B cell (primary cell): ENCODE measurements at regions not wholly inside any gene's neighbourhood (a gene's known extent, or its start where the extent isn't known, plus 50 kb on each side); places are given as distances from the start of the nearest gene placed in this dataset.

Experiments used
- ATAC-seq: fragments of 200-7000 bp; cut with Tn5 transposase; one replicate; pipeline ENCODE4 v1.10.0; 2021; ENCODE audit warnings: low read depth, mild to moderate bottlenecking, moderate number of reproducible peaks, moderate library complexity
- CTCF ChIA-PET: fragments of 350-600 bp; sonication (Branson Sonifier 250); formaldehyde crosslinking; loops from one replicate; lab custom pipeline; 2021; ENCODE audit warnings: antibody characterized with exemption, inconsistent platforms; lab: Charles Lee
- POLR2A ChIA-PET: fragments of 350-600 bp; sonication (Branson Sonifier 250); formaldehyde crosslinking; loops from one replicate; lab custom pipeline; 2021; ENCODE audit warnings: antibody characterized with exemption; lab: Charles Lee
- DNase-seq: peaks from one replicate; pipeline ENCODE4 v3.0.0; 2013
- H2AFZ ChIP-seq: 2 replicates; pipeline ENCODE4 v1.6.1; 2012; ENCODE audit warnings: mild to moderate bottlenecking, low read depth, low read length; ENCODE audit not compliant: insufficient read depth, poor library complexity, severe bottlenecking
- H3K27ac ChIP-seq, 2 donors: 1 replicate in 1 of 2; 2 replicates in 1 of 2; pipeline ENCODE4 v1.5.1; 2012 to 2013; ENCODE audit warnings: low read length in 2 of 2, mild to moderate bottlenecking in 2 of 2, moderate library complexity in 1 of 2
- H3K27me3 ChIP-seq, 4 experiments: fragments of 200-600 bp in 1 of 4; sonication (generic) in 1 of 4; replicated peaks in 1 of 4; 1 replicate in 2 of 4; 2 replicates in 2 of 4; pipeline versions ENCODE4 v1.6.1 to v1.7.0; 2013 to 2016; ENCODE audit warnings: low read length in 3 of 4, mild to moderate bottlenecking in 2 of 4, mixed read lengths in 1 of 4, moderate library complexity in 1 of 4; ENCODE audit not compliant: insufficient read depth in 4 of 4, control insufficient read depth in 3 of 4; ENCODE audit errors: control extremely low read depth in 1 of 4
- H3K36me3 ChIP-seq, 2 experiments: replicated peaks in 1 of 2; 1 replicate in 1 of 2; 2 replicates in 1 of 2; pipeline versions ENCODE4 v1.6.1 to v1.7.1; 2013; ENCODE audit warnings: low read length in 1 of 2; ENCODE audit not compliant: insufficient read depth in 2 of 2, control insufficient read depth in 1 of 2; ENCODE audit errors: control extremely low read depth in 1 of 2, extremely low read depth in 1 of 2
- H3K4me1 ChIP-seq, 2 donors: fragments of 200-600 bp in 1 of 2; sonication (generic) in 1 of 2; 1 replicate in 1 of 2; 2 replicates in 1 of 2; pipeline versions ENCODE4 v1.5.1 to v1.6.1; 2013 to 2017; ENCODE audit warnings: low read length in 2 of 2; ENCODE audit not compliant: control insufficient read depth in 2 of 2, insufficient read depth in 2 of 2
- H3K4me2 ChIP-seq: replicated peaks from 2 replicates; pipeline ENCODE3; 2012; ENCODE audit warnings: mild to moderate bottlenecking, low read depth, low read length; ENCODE audit not compliant: poor library complexity, severe bottlenecking
- H3K4me3 ChIP-seq, 5 experiments: fragments of 200-600 bp in 1 of 5; sonication (generic) in 1 of 5; 1 replicate in 3 of 5; 2 replicates in 2 of 5; pipeline versions ENCODE4 v1.5.1 to v1.7.0; 2011 to 2016; ENCODE audit warnings: low read length in 4 of 5, mild to moderate bottlenecking in 4 of 5, low read depth in 2 of 5, control low read depth in 1 of 5, moderate library complexity in 1 of 5; ENCODE audit not compliant: insufficient read depth in 1 of 5; ENCODE audit errors: control extremely low read depth in 1 of 5, extremely low read depth in 1 of 5
- H3K79me2 ChIP-seq: fragments of 200-600 bp; sonication (generic); one replicate; pipeline ENCODE4 v1.6.0; 2016; ENCODE audit warnings: low read length; ENCODE audit not compliant: control insufficient read depth, insufficient read depth
- H3K9ac ChIP-seq: fragments of 200-600 bp; sonication (generic); 2 replicates; pipeline ENCODE4 v1.6.1; 2017; ENCODE audit warnings: mild to moderate bottlenecking, low read length, moderate library complexity
- H3K9me3 ChIP-seq, 3 donors: one replicate each; pipeline versions ENCODE4 v1.6.1 to v1.7.1; 2013; ENCODE audit warnings: low read length in 2 of 3; ENCODE audit not compliant: control insufficient read depth in 2 of 3, insufficient read depth in 1 of 3; ENCODE audit errors: control extremely low read depth in 1 of 3
- H4K20me1 ChIP-seq: 2 replicates; pipeline ENCODE4 v1.6.0; 2012; ENCODE audit warnings: mild to moderate bottlenecking, low read length; ENCODE audit not compliant: insufficient read depth, control insufficient read depth, poor library complexity, severe bottlenecking
- H3K27ac Mint-ChIP-seq: one replicate; pipeline ENCODE4 v1.8.0; 2021; ENCODE audit warnings: mixed read lengths
- H3K27me3 Mint-ChIP-seq: one replicate; pipeline ENCODE4 v1.8.0; 2021; ENCODE audit warnings: mixed read lengths
- H3K4me1 Mint-ChIP-seq: one replicate; pipeline ENCODE4 v1.8.0; 2021; ENCODE audit warnings: mixed read lengths
- H3K4me3 Mint-ChIP-seq: one replicate; pipeline ENCODE4 v1.8.0; 2021; ENCODE audit warnings: mixed read lengths
- H3K9me3 Mint-ChIP-seq: one replicate; pipeline ENCODE4 v1.8.0; 2022; ENCODE audit warnings: mixed read lengths; ENCODE audit not compliant: insufficient read depth
- EZH2 ChIP-seq: IDR thresholded peaks from 2 replicates; pipeline ENCODE4 v1.6.1; 2012; ENCODE audit warnings: borderline replicate concordance, low read depth, mild to moderate bottlenecking, moderate library complexity, low read length; ENCODE audit not compliant: insufficient read depth, poor library complexity, severe bottlenecking
- WGBS: methylation state at CpG from one replicate; pipeline ENCODE4 v1.1.5; 2013; ENCODE audit warnings: missing lambda C conversion rate; ENCODE audit not compliant: insufficient coverage; 5-methylcytosine and 5-hydroxymethylcytosine counted together
- intact Hi-C: fragments of 100-400 bp; cut with micrococcal nuclease; formaldehyde crosslinking; loops from one replicate; pipeline ENCODE4 v1.10.0; 2022
- TF ChIP-seq, protein P1 (sequence below): fragments of 200-600 bp; IDR thresholded peaks from one replicate; pipeline ENCODE4 v1.8.0; 2022; ENCODE audit warnings: antibody characterized with exemption, mild to moderate bottlenecking

DNA sequence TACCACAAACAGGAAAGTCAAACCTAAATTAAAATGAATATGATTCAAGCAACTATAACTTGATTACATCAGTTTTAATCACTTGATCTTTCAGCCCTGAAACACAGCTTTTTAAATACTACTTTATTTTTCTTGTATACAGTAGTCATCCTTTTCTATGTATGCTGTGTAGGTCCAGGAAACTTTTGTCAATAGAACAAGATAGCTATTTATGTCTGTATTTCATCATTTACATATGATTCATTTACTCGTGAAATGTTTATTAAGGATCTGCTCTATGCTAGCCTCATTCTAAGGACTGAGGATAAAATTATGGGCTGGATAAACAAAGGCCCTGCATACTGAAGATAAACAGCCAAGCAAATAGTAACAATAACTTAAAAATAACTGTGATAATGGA, 930.2 kb downstream of the TFAP2A start:
- H3K27me3 Mint-ChIP-seq = no peaks in the 10 kb centered on the region
- WGBS = no CpG with 5 or more reads among the region's 1 CpG
- TF ChIP-seq, protein P1, sequence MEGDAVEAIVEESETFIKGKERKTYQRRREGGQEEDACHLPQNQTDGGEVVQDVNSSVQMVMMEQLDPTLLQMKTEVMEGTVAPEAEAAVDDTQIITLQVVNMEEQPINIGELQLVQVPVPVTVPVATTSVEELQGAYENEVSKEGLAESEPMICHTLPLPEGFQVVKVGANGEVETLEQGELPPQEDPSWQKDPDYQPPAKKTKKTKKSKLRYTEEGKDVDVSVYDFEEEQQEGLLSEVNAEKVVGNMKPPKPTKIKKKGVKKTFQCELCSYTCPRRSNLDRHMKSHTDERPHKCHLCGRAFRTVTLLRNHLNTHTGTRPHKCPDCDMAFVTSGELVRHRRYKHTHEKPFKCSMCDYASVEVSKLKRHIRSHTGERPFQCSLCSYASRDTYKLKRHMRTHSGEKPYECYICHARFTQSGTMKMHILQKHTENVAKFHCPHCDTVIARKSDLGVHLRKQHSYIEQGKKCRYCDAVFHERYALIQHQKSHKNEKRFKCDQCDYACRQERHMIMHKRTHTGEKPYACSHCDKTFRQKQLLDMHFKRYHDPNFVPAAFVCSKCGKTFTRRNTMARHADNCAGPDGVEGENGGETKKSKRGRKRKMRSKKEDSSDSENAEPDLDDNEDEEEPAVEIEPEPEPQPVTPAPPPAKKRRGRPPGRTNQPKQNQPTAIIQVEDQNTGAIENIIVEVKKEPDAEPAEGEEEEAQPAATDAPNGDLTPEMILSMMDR = no peak
- no peak for TF ChIP-seq EZH2
- Histone ChIP-seq H3K9me3 (no peaks in the 10 kb centered on the region), H4K20me1 (no peaks in the 10 kb centered on the region), H2AFZ (no peak overlapping the region), H3K4me3 (no peak overlapping the region), H3K9ac (no peak overlapping the region), H3K4me2 (no peak overlapping the region), H3K79me2 (no peaks in the 10 kb centered on the region), H3K4me1 (no peaks in the 10 kb centered on the region), H3K27me3 (no peaks in the 10 kb centered on the region), H3K36me3 (no peaks in the 10 kb centered on the region), H3K27ac (no peak overlapping the region)
- intact Hi-C loops = no loop called here
- POLR2A ChIA-PET = no interaction called here
- CTCF ChIA-PET = no interaction called here
- no peak overlapping the region for H3K27ac Mint-ChIP-seq
- H3K4me1 Mint-ChIP-seq = no peaks in the 10 kb centered on the region
- H3K4me3 Mint-ChIP-seq = no peak overlapping the region
- DNase-seq (no peak), ATAC-seq (no peak)
- peaks cover 2% of the 10 kb centered on the region for H3K9me3 Mint-ChIP-seq

DNA sequence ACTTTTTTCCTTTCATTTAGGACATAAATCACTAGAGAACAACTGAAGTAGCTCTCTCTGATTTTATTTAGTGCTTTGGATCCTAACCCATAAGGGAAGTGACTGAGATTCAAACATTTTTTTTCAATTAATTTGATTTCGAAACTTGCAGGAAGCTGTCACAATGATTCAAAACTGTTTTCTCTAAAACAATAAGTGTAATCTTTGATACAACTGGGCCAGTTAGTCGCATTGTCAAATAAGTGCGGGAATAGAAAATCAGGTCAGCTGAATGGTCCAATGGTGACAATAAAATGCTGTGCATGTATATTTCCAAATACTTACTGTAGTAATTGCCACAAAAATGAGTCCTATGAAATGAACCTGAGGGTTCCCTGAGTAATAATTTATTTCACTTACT, 930.8 kb downstream of the TFAP2A start:
- Histone ChIP-seq H3K4me2 (no peak overlapping the region), H3K27me3 (no peaks in the 10 kb centered on the region), H3K9ac (no peak overlapping the region), H4K20me1 (no peaks in the 10 kb centered on the region), H3K36me3 (no peaks in the 10 kb centered on the region), H3K27ac (no peak overlapping the region), H3K4me1 (no peaks in the 10 kb centered on the region), H3K4me3 (no peak overlapping the region), H2AFZ (no peak overlapping the region), H3K79me2 (no peaks in the 10 kb centered on the region), H3K9me3 (no peaks in the 10 kb centered on the region)
- Mint-ChIP-seq H3K9me3 (peaks cover 5% of the 10 kb centered on the region), H3K4me1 (no peaks in the 10 kb centered on the region), H3K4me3 (no peak overlapping the region), H3K27me3 (no peaks in the 10 kb centered on the region), H3K27ac (no peak overlapping the region)
- no peak for TF ChIP-seq EZH2
- ChIA-PET POLR2A (no interaction called here), CTCF (no interaction called here)
- DNase-seq (no peak), ATAC-seq (no peak)
- intact Hi-C loops = no loop called here
- WGBS = no CpG with 5 or more reads among the region's 3 CpGs
